ENCODE measurements at regions not wholly inside any gene's neighbourhood (a gene's known extent, or its start where the extent isn't known, plus 50 kb on each side); places are given as distances from the start of the nearest gene placed in this dataset.

- TF ChIP-seq TCF7L2 (IDR thresholded peaks at IDR 0.05; ENCODE audit: borderline replicate concordance, extremely low read depth, insufficient read depth, insufficient read length) (no peak), CTCF (IDR thresholded peaks at IDR 0.05 in 2 of 3, conservative IDR thresholded peaks at IDR 0.05 in 1 of 3; ENCODE audit: borderline replicate concordance in 1 of 3, insufficient read depth in 1 of 3, low read depth in 2 of 3, low read length in 2 of 3) (no peak)
Observed at GRCh38 chr13:88461272-88462009, 790.3 kb downstream of the SLITRK5 start.

All from HCT116 (cell line).